OCI-LY7 (cell line): ENCODE measurements at regions not wholly inside any gene's neighbourhood (a gene's known extent, or its start where the extent isn't known, plus 50 kb on each side); places are given as distances from the start of the nearest gene placed in this dataset.

Source experiments
- BruUV-seq: library from RNA; stranded (reverse); fragments of 400-500 nt; replicated peaks from 2 replicates; lab custom pipeline; 2021; lab: Mats Ljungman, UMichigan
- CTCF ChIA-PET: fragments of 300-600 bp; sonication (Branson Sonifier 250); formaldehyde crosslinking; loops from one replicate; lab custom pipeline; 2022; ENCODE audit warnings: antibody characterized with exemption; ENCODE audit not compliant: unreplicated experiment; lab: Charles Lee
- POLR2A ChIA-PET: fragments of 300-600 bp; sonication (Branson Sonifier 250); formaldehyde crosslinking; loops from one replicate; lab custom pipeline; 2022; ENCODE audit warnings: antibody characterized with exemption; lab: Charles Lee
- DNase-seq: peaks from one replicate; pipeline ENCODE4 v3.0.0-alpha.2; 2015; ENCODE audit warnings: low spot score
- H2AFZ ChIP-seq: fragments of 200-600 bp; sonication (generic), shearing (Covaris generic); 2 replicates; pipeline ENCODE4 v1.6.1; 2014; ENCODE audit warnings: mild to moderate bottlenecking, antibody characterized with exemption, low read length, moderate library complexity
- H3K27ac ChIP-seq: fragments of 200-600 bp; sonication (generic); 2 replicates; pipeline ENCODE4 v1.5.1; 2014; ENCODE audit warnings: mixed run types, low read depth, mild to moderate bottlenecking, moderate library complexity, low read length, inconsistent platforms; ENCODE audit not compliant: poor library complexity, severe bottlenecking
- H3K36me3 ChIP-seq: fragments of 200-600 bp; sonication (generic); 2 replicates; pipeline ENCODE4 v1.6.1; 2014; ENCODE audit warnings: mild to moderate bottlenecking, antibody characterized with exemption, low read length, moderate library complexity, mixed read lengths; ENCODE audit not compliant: insufficient read depth
- H3K4me1 ChIP-seq: fragments of 200-600 bp; sonication (generic); 2 replicates; pipeline ENCODE4 v1.5.1; 2014; ENCODE audit warnings: mild to moderate bottlenecking, low read length; ENCODE audit not compliant: insufficient read depth, poor library complexity, severe bottlenecking
- H3K4me2 ChIP-seq: fragments of 200-600 bp; sonication (generic); 2 replicates; pipeline ENCODE4 v1.6.1; 2014; ENCODE audit warnings: mild to moderate bottlenecking, low read length
- H3K4me3 ChIP-seq: fragments of 200-600 bp; sonication (generic); 2 replicates; pipeline ENCODE4 v1.5.1; 2014; ENCODE audit warnings: mild to moderate bottlenecking, low read depth, low read length; ENCODE audit not compliant: poor library complexity, severe bottlenecking
- H3K79me2 ChIP-seq: fragments of 200-600 bp; sonication (generic); 2 replicates; pipeline ENCODE4 v1.6.1; 2016; ENCODE audit warnings: low read depth, mild to moderate bottlenecking, low read length, moderate library complexity, mixed read lengths; ENCODE audit not compliant: insufficient read depth
- H3K9me2 ChIP-seq: fragments of 200-600 bp; sonication (generic); 2 replicates; pipeline ENCODE4 v1.6.1; 2016; ENCODE audit warnings: mild to moderate bottlenecking, low read length, mixed read lengths; ENCODE audit not compliant: insufficient read depth
- H3K9me3 ChIP-seq: fragments of 200-600 bp; sonication (generic); 2 replicates; pipeline ENCODE4 v1.6.1; 2014; ENCODE audit warnings: mild to moderate bottlenecking, mixed run types, low read length, mixed read lengths
- H4K20me1 ChIP-seq: fragments of 200-600 bp; sonication (generic); 2 replicates; pipeline ENCODE4 v1.6.1; 2014; ENCODE audit warnings: mild to moderate bottlenecking, antibody characterized with exemption, low read length, moderate library complexity, mixed read lengths; ENCODE audit not compliant: insufficient read depth
- CTCF ChIP-seq: fragments of 200-600 bp; sonication (generic); conservative IDR thresholded peaks from 2 replicates; pipeline ENCODE4 v1.5.1; 2014; ENCODE audit warnings: mild to moderate bottlenecking, antibody characterized with exemption, low read length, moderate library complexity, mixed read lengths
- EZH2phosphoT487 ChIP-seq: fragments of 200-600 bp; sonication (generic); IDR thresholded peaks from 2 replicates; pipeline ENCODE4 v1.6.1; 2018; ENCODE audit warnings: low read depth, borderline replicate concordance, mild to moderate bottlenecking, mixed run types, antibody characterized with exemption, low read length, moderate library complexity, mixed read lengths
- intact Hi-C: fragments of 100-400 bp; cut with micrococcal nuclease; formaldehyde crosslinking; loops from one replicate; pipeline ENCODE4 v1.10.0; 2022; ENCODE audit not compliant: unreplicated experiment

DNA sequence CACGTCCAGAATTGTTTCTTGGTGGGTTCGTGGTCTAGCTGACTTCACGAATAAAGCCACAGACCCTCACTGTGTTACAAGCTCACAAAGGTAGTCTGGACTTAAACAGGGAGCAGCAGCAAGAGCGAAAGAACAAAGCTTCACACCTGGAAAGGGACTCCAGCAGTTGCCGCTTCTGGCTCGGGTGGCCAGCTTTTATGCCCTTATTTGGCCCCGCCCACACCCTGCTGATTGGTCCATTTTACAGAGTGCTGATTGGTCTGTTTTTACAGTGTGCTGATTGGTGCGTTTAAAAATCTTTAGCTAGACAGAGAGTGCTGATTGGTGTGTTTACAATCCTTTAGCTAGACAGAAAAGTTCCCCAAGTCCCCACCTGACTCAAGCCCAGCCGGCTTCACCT lies 194.2 kb upstream of the NDN start:
- TF ChIP-seq CTCF, result no peak
- TF ChIP-seq EZH2phosphoT487, result no peak
- DNase-seq, result no peak
- BruUV-seq, result no TSS peak
- Histone ChIP-seq H3K27ac (no peak overlapping the region), H3K9me3 (peaks cover under 1% of the 10 kb centered on the region; the same call in 1 of the 2 replicates), H3K79me2 (no peaks in the 10 kb centered on the region), H3K4me2 (no peak overlapping the region), H3K9me2 (no peaks in the 10 kb centered on the region), H3K4me3 (no peak overlapping the region), H2AFZ (no peak overlapping the region), H3K36me3 (no peaks in the 10 kb centered on the region), H4K20me1 (no peaks in the 10 kb centered on the region), H3K4me1 (no peaks in the 10 kb centered on the region)
- intact Hi-C loops, result no loop called here
- POLR2A ChIA-PET, result no interaction called here
- CTCF ChIA-PET, result no interaction called here

DNA sequence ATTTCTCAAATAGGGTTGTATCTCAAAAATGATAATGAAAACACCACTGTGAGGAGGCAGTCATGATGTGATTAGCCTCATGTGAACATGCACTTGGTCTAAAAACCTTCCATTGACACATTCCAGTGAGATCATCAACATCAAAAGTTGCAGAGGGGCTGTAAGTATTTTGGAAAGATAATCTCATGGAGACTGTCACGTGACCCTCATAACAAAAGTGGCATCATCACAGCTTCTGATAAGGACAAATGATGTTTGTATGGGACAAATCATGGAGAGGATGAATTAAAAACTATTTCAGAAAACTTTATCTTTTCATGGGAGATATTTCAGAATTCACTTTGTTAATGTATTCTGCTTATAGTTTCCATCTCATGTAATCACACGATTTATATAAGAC lies 203.1 kb upstream of the NDN start:
- BruUV-seq, result no TSS peak
- intact Hi-C loops, result no loop called here
- Histone ChIP-seq H3K27ac (no peak overlapping the region), H3K9me3 (no peaks in the 10 kb centered on the region), H4K20me1 (no peaks in the 10 kb centered on the region), H3K4me3 (no peak overlapping the region), H2AFZ (no peak overlapping the region), H3K79me2 (no peaks in the 10 kb centered on the region), H3K9me2 (no peaks in the 10 kb centered on the region), H3K4me1 (no peaks in the 10 kb centered on the region), H3K4me2 (no peak overlapping the region), H3K36me3 (no peaks in the 10 kb centered on the region)
- TF ChIP-seq CTCF (no peak), EZH2phosphoT487 (no peak)
- POLR2A ChIA-PET, result no interaction called here
- CTCF ChIA-PET, result no interaction called here
- DNase-seq, result no peak

DNA sequence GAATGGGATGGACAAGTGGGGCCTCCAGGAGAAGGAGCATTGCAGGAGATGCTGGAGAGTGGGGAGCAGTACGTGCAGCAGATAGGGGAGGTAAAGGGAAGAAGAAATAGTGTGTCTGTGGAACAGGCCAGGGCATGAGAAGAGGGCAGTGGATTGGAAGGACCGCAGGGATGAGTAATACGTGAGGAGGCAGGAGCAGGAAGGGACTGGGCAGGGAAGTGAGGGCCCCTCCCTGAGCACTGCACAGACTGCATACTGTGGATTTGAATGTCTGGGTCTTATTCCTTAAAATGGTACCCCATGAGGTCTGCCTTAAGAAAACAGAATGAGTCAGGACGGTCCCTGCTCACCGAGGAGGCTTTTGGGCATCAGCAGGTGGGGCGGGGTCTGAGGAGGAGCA lies 210.0 kb upstream of the NDN start:
- ChIA-PET CTCF (no interaction called here), POLR2A (no interaction called here)
- TF ChIP-seq EZH2phosphoT487, result no peak
- no peak for TF ChIP-seq CTCF

More for the DNA sequence above, 210.0 kb upstream of the NDN start:
- Histone ChIP-seq H3K4me2 (no peak overlapping the region), H3K9me2 (no peaks in the 10 kb centered on the region), H4K20me1 (no peaks in the 10 kb centered on the region), H3K36me3 (no peaks in the 10 kb centered on the region), H3K27ac (no peak overlapping the region), H3K4me1 (no peaks in the 10 kb centered on the region), H3K9me3 (no peaks in the 10 kb centered on the region), H3K4me3 (no peak overlapping the region), H2AFZ (no peak overlapping the region), H3K79me2 (no peaks in the 10 kb centered on the region)
- no TSS peak for BruUV-seq
- intact Hi-C loops, result no loop called here
- no peak for DNase-seq
